NCI-H2196 (cell line): ENCODE measurements at regions not wholly inside any gene's neighbourhood (a gene's known extent, or its start where the extent isn't known, plus 50 kb on each side); places are given as distances from the start of the nearest gene placed in this dataset.
"Not testable (repeated sequence)": the region's sequence is repeated elsewhere in the genome, so short reads cannot be mapped to it uniquely, and the experiment has no call there.

Experiments used
- DNase-seq: peaks from one replicate; lab custom pipeline; 2025; ENCODE audit not compliant: unreplicated experiment; lab: John Stamatoyannopoulos, UW

GRCh38 chr2:175282886-175283285 lies 101.4 kb upstream of the ATP5MC3 start:
- no peak for DNase-seq

GRCh38 chr2:175282300-175282699 lies 100.8 kb upstream of the ATP5MC3 start:
- peak; percentile 24 for DNase-seq

GRCh38 chr2:175277772-175278171 lies 96.3 kb upstream of the ATP5MC3 start:
- no peak for DNase-seq

GRCh38 chr2:175275539-175275938 lies 94.0 kb upstream of the ATP5MC3 start:
- peak; percentile 40 for DNase-seq

- DNase-seq = no peak
Measured at GRCh38 chr2:175259164-175259563, 77.7 kb upstream of the ATP5MC3 start.

GRCh38 chr2:175256806-175257585 lies 75.5 kb upstream of the ATP5MC3 start:
- DNase-seq = no peak

- DNase-seq = not testable (repeated sequence)
Measured at GRCh38 chr2:175256391-175256790, 74.9 kb upstream of the ATP5MC3 start.

- DNase-seq = no peak
Measured at GRCh38 chr2:175253871-175254270, 72.4 kb upstream of the ATP5MC3 start.

GRCh38 chr2:175251425-175252041 lies 70.0 kb upstream of the ATP5MC3 start:
- DNase-seq = peak; percentile 57

GRCh38 chr2:175247159-175247558 lies 65.6 kb upstream of the ATP5MC3 start:
- DNase-seq = no peak

- DNase-seq = no peak
Measured at GRCh38 chr2:175244697-175245096, 63.2 kb upstream of the ATP5MC3 start.

- DNase-seq = no peak
Measured at GRCh38 chr2:175241691-175242090, 60.2 kb upstream of the ATP5MC3 start.

GRCh38 chr2:175240033-175240432 lies 58.5 kb upstream of the ATP5MC3 start:
- DNase-seq = not testable (repeated sequence)

GRCh38 chr2:175236930-175237329 lies 55.4 kb upstream of the ATP5MC3 start:
- no peak for DNase-seq

- DNase-seq = no peak
Measured at GRCh38 chr2:175234650-175235049, 53.1 kb upstream of the ATP5MC3 start.

GRCh38 chr2:175234153-175234552 lies 52.6 kb upstream of the ATP5MC3 start:
- no peak for DNase-seq

- DNase-seq = no peak
Measured at GRCh38 chr2:175233135-175233719, 51.7 kb upstream of the ATP5MC3 start.
